WTC11 (cell line): ENCODE measurements at regions not wholly inside any gene's neighbourhood (a gene's known extent, or its start where the extent isn't known, plus 50 kb on each side); places are given as distances from the start of the nearest gene placed in this dataset.

Experiments used
- ATAC-seq: fragments of 200-7000 bp; cut with Tn5 transposase; 2 replicates; pipeline ENCODE4 v1.10.0; 2021; ENCODE audit warnings: mild to moderate bottlenecking, moderate library complexity
- CTCF ChIA-PET: fragments of 300-600 bp; sonication (Branson Sonifier 250); formaldehyde crosslinking; loops from one replicate; lab custom pipeline; 2021; ENCODE audit warnings: antibody characterized with exemption; lab: Charles Lee
- POLR2A ChIA-PET: fragments of 350-600 bp; sonication (Branson Sonifier 250); formaldehyde crosslinking; loops from one replicate; lab custom pipeline; 2021; ENCODE audit warnings: antibody characterized with exemption; lab: Charles Lee
- DNase-seq: peaks from one replicate; pipeline ENCODE4 v3.0.0; 2021; ENCODE audit warnings: low spot score
- H3K27ac Mint-ChIP-seq: 2 replicates; pipeline ENCODE4 v1.8.0; 2021; ENCODE audit warnings: mixed read lengths
- H3K27me3 Mint-ChIP-seq: 2 replicates; pipeline ENCODE4 v1.8.0; 2021; ENCODE audit warnings: low read depth, mild to moderate bottlenecking, moderate library complexity, mixed read lengths
- H3K36me3 Mint-ChIP-seq: 2 replicates; pipeline ENCODE4 v1.8.0; 2021; ENCODE audit warnings: mixed read lengths
- H3K4me1 Mint-ChIP-seq: 2 replicates; pipeline ENCODE4 v1.8.0; 2022; ENCODE audit warnings: mixed read lengths
- H3K4me3 Mint-ChIP-seq: 2 replicates; pipeline ENCODE4 v1.8.0; 2021; ENCODE audit warnings: mild to moderate bottlenecking, moderate library complexity, mixed read lengths
- H3K9me3 Mint-ChIP-seq: 2 replicates; pipeline ENCODE4 v1.8.0; 2021; ENCODE audit warnings: mixed read lengths
- ATF1 ChIP-seq: sonication (generic); formaldehyde crosslinking; IDR thresholded peaks from 2 replicates; pipeline ENCODE4 v1.8.1; 2023; ENCODE audit warnings: mild to moderate bottlenecking, moderate library complexity, missing genetic modification reagents
- EMX1 ChIP-seq: fragments of 250-450 bp; sonication (Bioruptor Pico); IDR thresholded peaks from 2 replicates; pipeline ENCODE4 v1.8.0; 2021; ENCODE audit warnings: mild to moderate bottlenecking
- ETV6 ChIP-seq: sonication (generic); formaldehyde crosslinking; IDR thresholded peaks from 2 replicates; pipeline ENCODE4 v1.8.1; 2022; ENCODE audit warnings: mild to moderate bottlenecking, missing genetic modification reagents
- FOXJ3 ChIP-seq: sonication (generic); formaldehyde crosslinking; IDR thresholded peaks from 2 replicates; pipeline ENCODE4 v1.9.0; 2021; ENCODE audit warnings: missing genetic modification reagents, mild to moderate bottlenecking, borderline replicate concordance
- JUN ChIP-seq: sonication (generic); formaldehyde crosslinking; IDR thresholded peaks from 2 replicates; pipeline ENCODE4 v1.8.0; 2023; ENCODE audit warnings: mild to moderate bottlenecking, missing genetic modification reagents
- MXD4 ChIP-seq: fragments of 250-450 bp; sonication (Bioruptor Pico); IDR thresholded peaks from 2 replicates; pipeline ENCODE4 v1.8.0; 2021; ENCODE audit warnings: mild to moderate bottlenecking, moderate library complexity, borderline replicate concordance
- NFE2L1 ChIP-seq: sonication (generic); formaldehyde crosslinking; IDR thresholded peaks from 2 replicates; pipeline ENCODE4 v1.8.1; 2023; ENCODE audit warnings: missing genetic modification reagents
- TEAD1 ChIP-seq: sonication (generic); formaldehyde crosslinking; IDR thresholded peaks from 2 replicates; pipeline ENCODE4 v1.8.0; 2022; ENCODE audit warnings: mild to moderate bottlenecking, missing genetic modification reagents
- TF ChIP-seq, protein P1 (sequence below): fragments of 200-600 bp; IDR thresholded peaks from 2 replicates; pipeline ENCODE4 v1.8.0; 2022; ENCODE audit warnings: antibody characterized with exemption
- TF ChIP-seq, protein P2 (sequence below): fragments of 250-450 bp; sonication (Bioruptor Pico); IDR thresholded peaks from 2 replicates; pipeline ENCODE4 v1.9.0; 2021; ENCODE audit warnings: mild to moderate bottlenecking, borderline replicate concordance
- TF ChIP-seq, protein P3 (sequence below): sonication (generic); formaldehyde crosslinking; IDR thresholded peaks from 2 replicates; pipeline ENCODE4 v1.8.1; 2022; ENCODE audit warnings: mild to moderate bottlenecking, moderate library complexity, missing genetic modification reagents
- TF ChIP-seq, protein P4 (sequence below): sonication (generic); formaldehyde crosslinking; IDR thresholded peaks from 2 replicates; pipeline ENCODE4 v1.8.0; 2022; ENCODE audit warnings: missing genetic modification reagents
- TF ChIP-seq, protein P5 (sequence below): sonication (generic); formaldehyde crosslinking; IDR thresholded peaks from 2 replicates; pipeline ENCODE4 v1.8.1; 2023; ENCODE audit warnings: mild to moderate bottlenecking, missing genetic modification reagents, moderate library complexity

DNA sequence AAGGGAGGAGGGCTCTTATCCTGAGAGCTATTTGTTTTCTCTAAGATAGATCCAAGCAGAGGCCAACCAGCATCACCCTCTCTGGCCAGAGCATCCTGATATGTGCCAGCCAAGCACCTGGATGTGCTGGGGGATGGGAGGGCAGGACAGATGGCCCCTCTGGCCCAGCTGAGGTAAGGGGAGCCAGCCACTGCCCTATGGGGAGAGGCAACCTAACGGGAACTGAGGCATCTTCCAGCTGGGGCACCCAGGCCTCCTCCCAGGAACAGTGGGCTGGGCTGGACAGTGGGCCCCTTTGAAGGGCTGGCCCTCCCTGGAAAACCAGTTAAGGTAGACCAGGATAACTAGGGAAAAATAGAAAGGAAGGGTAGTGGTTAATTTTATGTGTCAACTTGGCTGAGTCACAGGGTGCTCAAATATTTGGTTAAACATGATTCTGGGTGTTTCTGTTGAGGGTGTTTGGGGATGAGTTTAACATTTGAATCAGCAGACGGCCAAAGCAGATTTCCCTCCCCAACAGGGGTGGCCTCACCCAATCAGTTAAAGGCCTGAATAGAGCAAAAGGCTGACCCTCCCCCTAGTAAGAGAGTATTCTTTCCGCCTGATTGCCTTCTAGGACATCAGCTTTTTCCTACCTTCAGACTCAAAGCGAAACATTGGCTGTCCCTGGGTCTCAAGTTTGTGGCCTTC lies 595.1 kb downstream of the BUD13 start:
- H3K36me3 Mint-ChIP-seq, result no peaks in the 10 kb centered on the region
- H3K4me3 Mint-ChIP-seq, result no peak overlapping the region
- CTCF ChIA-PET, result interaction anchor here (0.9 to 10.5 kb wide), 6 partner anchors 10 to 336 kb away, joined by 3 to 70 read pairs (median 3); no protein-coding TSS in a partner anchor
- H3K4me1 Mint-ChIP-seq, result peaks cover 61% of the 10 kb centered on the region
- DNase-seq (no peak), ATAC-seq (no peak; the same call in 1 of the 2 replicates)
- POLR2A ChIA-PET, result no interaction called here
- no peaks in the 10 kb centered on the region for H3K9me3 Mint-ChIP-seq
- no peaks in the 10 kb centered on the region; the same call in 1 of the 2 replicates for H3K27me3 Mint-ChIP-seq
- TF ChIP-seq, protein P1, sequence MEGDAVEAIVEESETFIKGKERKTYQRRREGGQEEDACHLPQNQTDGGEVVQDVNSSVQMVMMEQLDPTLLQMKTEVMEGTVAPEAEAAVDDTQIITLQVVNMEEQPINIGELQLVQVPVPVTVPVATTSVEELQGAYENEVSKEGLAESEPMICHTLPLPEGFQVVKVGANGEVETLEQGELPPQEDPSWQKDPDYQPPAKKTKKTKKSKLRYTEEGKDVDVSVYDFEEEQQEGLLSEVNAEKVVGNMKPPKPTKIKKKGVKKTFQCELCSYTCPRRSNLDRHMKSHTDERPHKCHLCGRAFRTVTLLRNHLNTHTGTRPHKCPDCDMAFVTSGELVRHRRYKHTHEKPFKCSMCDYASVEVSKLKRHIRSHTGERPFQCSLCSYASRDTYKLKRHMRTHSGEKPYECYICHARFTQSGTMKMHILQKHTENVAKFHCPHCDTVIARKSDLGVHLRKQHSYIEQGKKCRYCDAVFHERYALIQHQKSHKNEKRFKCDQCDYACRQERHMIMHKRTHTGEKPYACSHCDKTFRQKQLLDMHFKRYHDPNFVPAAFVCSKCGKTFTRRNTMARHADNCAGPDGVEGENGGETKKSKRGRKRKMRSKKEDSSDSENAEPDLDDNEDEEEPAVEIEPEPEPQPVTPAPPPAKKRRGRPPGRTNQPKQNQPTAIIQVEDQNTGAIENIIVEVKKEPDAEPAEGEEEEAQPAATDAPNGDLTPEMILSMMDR, result no peak
- TF ChIP-seq ETV6 (CRISPR knock-in tag), result no peak
- TF ChIP-seq, protein P2, sequence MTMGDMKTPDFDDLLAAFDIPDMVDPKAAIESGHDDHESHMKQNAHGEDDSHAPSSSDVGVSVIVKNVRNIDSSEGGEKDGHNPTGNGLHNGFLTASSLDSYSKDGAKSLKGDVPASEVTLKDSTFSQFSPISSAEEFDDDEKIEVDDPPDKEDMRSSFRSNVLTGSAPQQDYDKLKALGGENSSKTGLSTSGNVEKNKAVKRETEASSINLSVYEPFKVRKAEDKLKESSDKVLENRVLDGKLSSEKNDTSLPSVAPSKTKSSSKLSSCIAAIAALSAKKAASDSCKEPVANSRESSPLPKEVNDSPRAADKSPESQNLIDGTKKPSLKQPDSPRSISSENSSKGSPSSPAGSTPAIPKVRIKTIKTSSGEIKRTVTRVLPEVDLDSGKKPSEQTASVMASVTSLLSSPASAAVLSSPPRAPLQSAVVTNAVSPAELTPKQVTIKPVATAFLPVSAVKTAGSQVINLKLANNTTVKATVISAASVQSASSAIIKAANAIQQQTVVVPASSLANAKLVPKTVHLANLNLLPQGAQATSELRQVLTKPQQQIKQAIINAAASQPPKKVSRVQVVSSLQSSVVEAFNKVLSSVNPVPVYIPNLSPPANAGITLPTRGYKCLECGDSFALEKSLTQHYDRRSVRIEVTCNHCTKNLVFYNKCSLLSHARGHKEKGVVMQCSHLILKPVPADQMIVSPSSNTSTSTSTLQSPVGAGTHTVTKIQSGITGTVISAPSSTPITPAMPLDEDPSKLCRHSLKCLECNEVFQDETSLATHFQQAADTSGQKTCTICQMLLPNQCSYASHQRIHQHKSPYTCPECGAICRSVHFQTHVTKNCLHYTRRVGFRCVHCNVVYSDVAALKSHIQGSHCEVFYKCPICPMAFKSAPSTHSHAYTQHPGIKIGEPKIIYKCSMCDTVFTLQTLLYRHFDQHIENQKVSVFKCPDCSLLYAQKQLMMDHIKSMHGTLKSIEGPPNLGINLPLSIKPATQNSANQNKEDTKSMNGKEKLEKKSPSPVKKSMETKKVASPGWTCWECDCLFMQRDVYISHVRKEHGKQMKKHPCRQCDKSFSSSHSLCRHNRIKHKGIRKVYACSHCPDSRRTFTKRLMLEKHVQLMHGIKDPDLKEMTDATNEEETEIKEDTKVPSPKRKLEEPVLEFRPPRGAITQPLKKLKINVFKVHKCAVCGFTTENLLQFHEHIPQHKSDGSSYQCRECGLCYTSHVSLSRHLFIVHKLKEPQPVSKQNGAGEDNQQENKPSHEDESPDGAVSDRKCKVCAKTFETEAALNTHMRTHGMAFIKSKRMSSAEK (CRISPR knock-in tag), result no peak
- TF ChIP-seq, protein P3, sequence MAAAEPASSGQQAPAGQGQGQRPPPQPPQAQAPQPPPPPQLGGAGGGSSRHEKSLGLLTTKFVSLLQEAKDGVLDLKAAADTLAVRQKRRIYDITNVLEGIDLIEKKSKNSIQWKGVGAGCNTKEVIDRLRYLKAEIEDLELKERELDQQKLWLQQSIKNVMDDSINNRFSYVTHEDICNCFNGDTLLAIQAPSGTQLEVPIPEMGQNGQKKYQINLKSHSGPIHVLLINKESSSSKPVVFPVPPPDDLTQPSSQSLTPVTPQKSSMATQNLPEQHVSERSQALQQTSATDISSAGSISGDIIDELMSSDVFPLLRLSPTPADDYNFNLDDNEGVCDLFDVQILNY (CRISPR knock-in tag), result no peak
- no peak for TF ChIP-seq FOXJ3 (CRISPR knock-in tag)
- no peak for TF ChIP-seq NFE2L1 (CRISPR knock-in tag)
- TF ChIP-seq, protein P4, sequence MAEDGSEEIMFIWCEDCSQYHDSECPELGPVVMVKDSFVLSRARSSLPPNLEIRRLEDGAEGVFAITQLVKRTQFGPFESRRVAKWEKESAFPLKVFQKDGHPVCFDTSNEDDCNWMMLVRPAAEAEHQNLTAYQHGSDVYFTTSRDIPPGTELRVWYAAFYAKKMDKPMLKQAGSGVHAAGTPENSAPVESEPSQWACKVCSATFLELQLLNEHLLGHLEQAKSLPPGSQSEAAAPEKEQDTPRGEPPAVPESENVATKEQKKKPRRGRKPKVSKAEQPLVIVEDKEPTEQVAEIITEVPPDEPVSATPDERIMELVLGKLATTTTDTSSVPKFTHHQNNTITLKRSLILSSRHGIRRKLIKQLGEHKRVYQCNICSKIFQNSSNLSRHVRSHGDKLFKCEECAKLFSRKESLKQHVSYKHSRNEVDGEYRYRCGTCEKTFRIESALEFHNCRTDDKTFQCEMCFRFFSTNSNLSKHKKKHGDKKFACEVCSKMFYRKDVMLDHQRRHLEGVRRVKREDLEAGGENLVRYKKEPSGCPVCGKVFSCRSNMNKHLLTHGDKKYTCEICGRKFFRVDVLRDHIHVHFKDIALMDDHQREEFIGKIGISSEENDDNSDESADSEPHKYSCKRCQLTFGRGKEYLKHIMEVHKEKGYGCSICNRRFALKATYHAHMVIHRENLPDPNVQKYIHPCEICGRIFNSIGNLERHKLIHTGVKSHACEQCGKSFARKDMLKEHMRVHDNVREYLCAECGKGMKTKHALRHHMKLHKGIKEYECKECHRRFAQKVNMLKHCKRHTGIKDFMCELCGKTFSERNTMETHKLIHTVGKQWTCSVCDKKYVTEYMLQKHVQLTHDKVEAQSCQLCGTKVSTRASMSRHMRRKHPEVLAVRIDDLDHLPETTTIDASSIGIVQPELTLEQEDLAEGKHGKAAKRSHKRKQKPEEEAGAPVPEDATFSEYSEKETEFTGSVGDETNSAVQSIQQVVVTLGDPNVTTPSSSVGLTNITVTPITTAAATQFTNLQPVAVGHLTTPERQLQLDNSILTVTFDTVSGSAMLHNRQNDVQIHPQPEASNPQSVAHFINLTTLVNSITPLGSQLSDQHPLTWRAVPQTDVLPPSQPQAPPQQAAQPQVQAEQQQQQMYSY (CRISPR knock-in tag), result no peak
- TF ChIP-seq ATF1 (CRISPR knock-in tag), result no peak
- no peak for TF ChIP-seq EMX1 (CRISPR knock-in tag)
- TF ChIP-seq, protein P5, sequence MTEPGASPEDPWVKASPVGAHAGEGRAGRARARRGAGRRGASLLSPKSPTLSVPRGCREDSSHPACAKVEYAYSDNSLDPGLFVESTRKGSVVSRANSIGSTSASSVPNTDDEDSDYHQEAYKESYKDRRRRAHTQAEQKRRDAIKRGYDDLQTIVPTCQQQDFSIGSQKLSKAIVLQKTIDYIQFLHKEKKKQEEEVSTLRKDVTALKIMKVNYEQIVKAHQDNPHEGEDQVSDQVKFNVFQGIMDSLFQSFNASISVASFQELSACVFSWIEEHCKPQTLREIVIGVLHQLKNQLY, result no peak
- no peak for TF ChIP-seq MXD4 (CRISPR knock-in tag)
- TF ChIP-seq TEAD1, result no peak
- no peak for TF ChIP-seq JUN (CRISPR knock-in tag)
- no peak overlapping the region for H3K27ac Mint-ChIP-seq
